ENCODE measurements at regions not wholly inside any gene's neighbourhood (a gene's known extent, or its start where the extent isn't known, plus 50 kb on each side); places are given as distances from the start of the nearest gene placed in this dataset.

GRCh38 chr10:109784236-109784635, 139.1 kb downstream of the XPNPEP1 start:
- TF ChIP-seq EP300 (IDR thresholded peaks at IDR 0.05), result no peak
- TF ChIP-seq CTCF (IDR thresholded peaks at IDR 0.05), result no peak
- TF ChIP-seq POLR2A (IDR thresholded peaks at IDR 0.05), result no peak

All from ovary (tissue), 3 donors.